CD4-positive, alpha-beta T cell treated with Interferon gamma for 1 hour (primary cell): ENCODE measurements at regions not wholly inside any gene's neighbourhood (a gene's known extent, or its start where the extent isn't known, plus 50 kb on each side); places are given as distances from the start of the nearest gene placed in this dataset.

ENCODE experiments used
- DNase-seq: peaks from one replicate; pipeline ENCODE4 v3.0.0-alpha.2; 2020

GRCh38 chr1:13976485-13976884, 276.5 kb downstream of the PRDM2 start:
- no peak for DNase-seq

- no peak for DNase-seq
Observed at GRCh38 chr1:13981142-13981541, 281.2 kb downstream of the PRDM2 start.

- no peak for DNase-seq
Observed at GRCh38 chr1:13983393-13983792, 283.4 kb downstream of the PRDM2 start.

DNA sequence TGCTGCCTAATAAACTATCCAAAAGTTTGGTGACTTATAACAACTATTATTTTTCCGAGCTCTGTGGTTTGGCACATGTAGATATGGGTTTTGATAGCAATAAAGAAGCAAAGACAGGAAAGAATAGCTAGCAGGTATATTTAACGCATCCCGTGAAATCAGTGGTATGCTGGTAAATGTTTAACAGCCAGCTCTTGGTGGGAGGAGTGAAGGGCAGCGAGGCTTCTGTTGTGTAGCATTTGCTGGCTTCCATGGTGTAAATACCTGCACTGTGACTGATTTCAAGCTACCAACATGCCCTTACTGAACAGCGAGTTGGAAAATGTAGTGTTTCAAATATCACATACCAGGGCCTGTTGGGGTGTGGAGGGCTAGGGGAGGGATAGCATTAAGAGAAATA, 291.0 kb downstream of the PRDM2 start:
- DNase-seq = no peak

- no peak for DNase-seq
Observed at GRCh38 chr1:13992489-13993285, 292.7 kb downstream of the PRDM2 start.

GRCh38 chr1:13994386-13994785, 294.4 kb downstream of the PRDM2 start:
- DNase-seq = no peak

GRCh38 chr1:13996334-13996733, 296.3 kb downstream of the PRDM2 start:
- DNase-seq = no peak

GRCh38 chr1:14003552-14003951, 303.6 kb downstream of the PRDM2 start:
- DNase-seq = no peak

DNA sequence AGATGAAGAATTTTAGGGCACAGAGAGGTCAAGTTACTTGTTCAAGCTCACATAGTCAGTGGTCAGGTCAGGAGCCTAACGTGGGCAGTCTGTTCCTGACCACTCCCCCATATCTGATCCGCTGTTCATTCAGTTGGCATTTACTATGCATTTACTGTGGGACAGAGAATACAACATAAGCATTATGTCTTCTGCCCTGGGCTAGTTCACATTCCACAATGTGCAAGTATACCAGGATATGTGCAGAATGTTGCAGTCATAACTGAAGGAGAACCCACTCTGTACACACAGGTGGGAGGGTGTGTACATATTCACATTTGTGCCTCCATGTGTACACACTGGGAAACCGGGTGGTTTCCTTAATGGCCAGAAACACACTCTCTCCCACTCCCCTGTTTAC, 309.6 kb downstream of the PRDM2 start:
- no peak for DNase-seq

- DNase-seq = no peak
Observed at GRCh38 chr1:14010476-14010875, 310.5 kb downstream of the PRDM2 start.

GRCh38 chr1:14011132-14011531, 311.1 kb downstream of the PRDM2 start:
- no peak for DNase-seq

DNA sequence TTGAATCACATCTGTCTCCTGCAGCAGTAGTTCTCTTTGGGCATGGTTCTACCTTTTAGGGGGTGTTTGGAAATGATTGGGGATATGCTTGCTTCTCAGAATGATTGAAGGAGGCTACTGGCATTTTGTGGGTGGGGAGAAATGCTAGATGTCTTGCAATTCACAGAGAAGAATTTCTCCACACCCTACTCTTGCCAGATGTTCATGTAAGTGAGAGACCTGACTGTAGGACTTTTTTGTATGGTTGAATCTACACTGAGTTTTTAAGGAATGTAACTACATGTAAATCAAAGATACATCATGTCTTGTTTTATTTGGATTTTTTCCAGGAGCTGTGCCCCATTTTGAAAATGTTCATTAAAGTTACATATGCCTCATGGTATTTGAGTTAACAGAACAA, 311.9 kb downstream of the PRDM2 start:
- DNase-seq = no peak

GRCh38 chr1:14014929-14015328, 314.9 kb downstream of the PRDM2 start:
- no peak for DNase-seq

GRCh38 chr1:14015917-14016316, 315.9 kb downstream of the PRDM2 start:
- DNase-seq = no peak

GRCh38 chr1:14017531-14017961, 317.6 kb downstream of the PRDM2 start:
- DNase-seq = no peak

DNA sequence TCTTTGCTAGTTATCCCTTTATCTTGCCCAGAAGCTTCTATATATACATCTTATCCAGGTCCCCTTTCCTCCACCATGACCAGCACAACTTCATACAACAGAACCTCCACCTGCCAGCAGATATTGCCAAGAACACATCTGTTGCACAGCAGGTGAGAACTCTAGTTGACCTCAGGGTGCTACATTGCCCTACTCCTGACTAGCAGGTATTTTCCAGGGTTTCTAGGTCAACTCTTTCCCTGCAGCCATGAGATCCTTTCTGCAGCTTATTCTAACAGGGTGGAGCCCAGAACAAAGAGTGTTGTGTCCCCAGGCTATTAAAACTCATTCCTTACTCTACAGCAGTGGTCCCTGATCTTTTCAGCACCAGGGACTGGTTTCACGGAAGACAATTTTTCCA, 319.5 kb downstream of the PRDM2 start:
- no peak for DNase-seq

- no peak for DNase-seq
Observed at GRCh38 chr1:14020006-14020405, 320.0 kb downstream of the PRDM2 start.

DNA sequence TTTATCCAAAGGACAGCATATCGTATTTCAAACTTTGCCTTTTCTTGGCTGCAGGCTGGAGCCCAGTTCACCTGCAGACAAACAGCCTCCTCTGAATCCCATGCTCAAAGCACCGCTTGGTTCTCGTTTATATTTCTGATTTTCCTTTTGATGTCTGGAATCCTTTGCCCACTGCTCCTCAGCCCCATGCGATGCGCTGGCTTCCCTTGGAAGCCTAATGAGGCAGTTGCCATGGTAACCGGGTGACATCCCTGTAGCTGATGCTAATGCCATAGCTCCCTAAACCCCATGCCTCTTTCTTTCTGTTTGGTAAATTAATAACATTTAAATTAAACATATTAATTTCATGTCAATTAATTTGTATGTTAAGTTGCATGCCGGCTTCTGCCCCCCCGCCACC, 327.1 kb downstream of the PRDM2 start:
- no peak for DNase-seq

DNA sequence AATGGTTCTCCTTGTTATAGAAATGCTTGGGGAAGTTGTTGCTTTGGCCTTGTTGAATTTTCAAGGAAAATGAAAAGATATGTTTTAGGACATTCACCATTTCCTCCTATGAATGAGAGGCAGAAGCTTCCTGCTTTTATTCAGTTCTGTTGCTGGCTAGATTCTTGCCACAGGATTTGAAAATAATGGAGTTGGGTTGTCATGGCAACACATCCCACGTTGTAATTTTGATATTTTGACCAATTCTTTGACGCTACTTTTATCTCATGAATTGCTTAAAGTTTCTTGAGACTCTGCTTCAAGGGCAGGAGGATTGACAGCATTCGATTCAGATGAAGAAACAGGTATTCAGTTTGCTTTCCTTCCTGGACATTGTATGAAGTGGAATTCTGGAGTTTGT, 331.5 kb downstream of the PRDM2 start:
- DNase-seq = no peak

- DNase-seq = no peak
Observed at GRCh38 chr1:14034506-14034905, 334.5 kb downstream of the PRDM2 start.

DNA sequence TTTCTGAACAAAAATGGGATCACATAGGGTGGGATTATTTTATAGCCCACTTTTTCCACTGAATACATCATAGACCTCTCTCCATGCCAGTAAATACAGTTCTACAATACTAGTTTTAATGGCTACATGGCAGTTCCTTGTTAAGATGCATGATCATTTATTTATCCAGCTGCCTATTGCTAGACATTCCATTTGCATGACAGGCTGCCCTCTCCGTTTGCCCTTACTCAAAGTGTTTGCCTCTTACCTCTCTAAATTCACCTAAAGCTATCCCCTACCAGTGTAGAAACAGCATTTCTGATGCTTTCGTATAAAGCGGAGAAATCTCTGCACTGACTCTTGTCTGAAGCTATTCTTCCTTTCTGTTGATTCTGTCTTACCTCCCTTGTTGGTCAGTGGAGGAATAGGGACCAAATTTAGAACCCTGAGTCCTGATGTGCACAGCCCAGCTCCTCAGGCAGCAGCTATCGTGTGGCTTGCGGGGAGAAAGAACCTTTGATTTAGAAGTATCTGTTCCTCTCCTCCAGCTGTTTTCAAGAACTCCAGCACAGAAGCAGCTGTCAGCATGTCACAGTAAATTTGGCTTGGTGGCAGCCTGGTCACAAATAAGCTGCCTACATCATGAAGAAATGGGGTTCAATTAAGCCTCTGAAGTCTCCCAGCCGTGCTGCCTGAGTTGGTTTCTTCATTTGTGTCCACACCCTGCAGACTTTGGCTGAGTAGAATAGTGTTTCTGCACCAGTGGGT, 337.3 kb downstream of the PRDM2 start:
- DNase-seq = no peak

DNA sequence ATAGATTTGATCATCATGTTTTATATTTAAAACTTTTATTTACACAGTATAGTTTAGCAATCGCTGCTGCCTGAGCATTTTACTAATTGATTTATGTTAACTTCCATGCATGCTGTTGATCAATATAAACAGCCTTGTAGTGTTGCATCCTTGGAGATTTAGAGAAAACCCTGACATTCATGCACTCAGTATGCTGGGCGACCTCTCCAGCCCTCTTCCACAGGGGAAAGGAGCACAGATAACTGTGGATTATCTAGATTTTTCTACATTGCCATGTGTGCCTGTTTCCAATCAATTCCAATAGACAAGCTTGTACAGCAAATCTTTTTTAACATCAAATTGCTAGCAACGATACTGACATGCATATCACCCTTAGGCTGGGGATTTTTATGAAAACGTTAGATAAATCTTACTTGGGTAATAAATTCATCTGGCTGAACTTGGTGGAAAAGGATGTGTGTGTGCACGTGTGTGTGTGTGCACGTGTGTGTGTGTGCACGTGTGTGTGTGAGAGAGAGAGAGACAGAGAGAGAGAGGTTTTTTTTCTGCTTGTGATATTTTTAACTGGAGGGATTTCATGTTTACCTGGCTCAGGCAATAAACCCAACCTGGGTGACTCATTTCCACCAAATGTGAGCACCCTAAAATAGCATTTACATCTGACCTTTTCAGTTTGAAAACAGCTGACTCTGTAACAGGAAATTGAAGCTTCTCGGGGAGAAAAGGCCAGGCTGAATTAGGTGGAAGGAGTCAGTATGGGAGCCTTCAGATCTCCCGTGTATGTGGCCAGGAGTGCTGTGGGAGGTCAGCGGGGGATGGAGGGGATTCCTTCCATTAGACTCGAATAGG, 339.8 kb downstream of the PRDM2 start:
- DNase-seq = no peak

DNA sequence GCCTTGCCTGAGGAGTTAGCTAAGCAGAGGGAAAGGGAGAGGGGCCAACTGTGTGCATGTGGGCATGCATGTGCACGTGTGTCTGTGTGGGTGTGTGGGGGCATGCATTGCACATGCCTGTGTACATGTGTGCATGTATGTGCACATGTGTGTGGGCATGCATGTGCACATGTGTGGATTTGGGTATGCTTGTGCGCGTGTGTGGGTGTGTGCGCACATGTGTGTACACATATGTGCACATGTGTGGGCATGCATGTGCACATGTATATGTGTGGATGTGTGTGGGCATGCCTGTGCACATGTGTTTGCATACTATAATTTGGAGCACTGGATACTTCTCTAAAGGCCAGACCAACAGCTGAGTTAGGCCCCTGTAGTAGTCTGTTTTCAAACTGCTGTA, 350.0 kb downstream of the PRDM2 start:
- no peak for DNase-seq
